Esophagus muscularis mucosa (tissue), 4 donors: ENCODE measurements at regions not wholly inside any gene's neighbourhood (a gene's known extent, or its start where the extent isn't known, plus 50 kb on each side); places are given as distances from the start of the nearest gene placed in this dataset.

Experiments used
- DNase-seq: peaks from one replicate; pipeline ENCODE4 v3.0.0-alpha.2; 2017; ENCODE audit errors: extremely low spot score
- H3K27ac ChIP-seq, 4 donors: fragments of 200-600 bp; sonication (generic); replicated peaks in 1 of 4; 1 replicate in 3 of 4; 2 replicates in 1 of 4; pipeline ENCODE4 v1.5.1; 2016 to 2019; ENCODE audit warnings: mild to moderate bottlenecking in 1 of 4
- H3K27me3 ChIP-seq, 4 donors: fragments of 200-600 bp; sonication (generic); one replicate each; pipeline versions ENCODE4 v1.5.1 to v1.6.0; 2016 to 2019
- H3K36me3 ChIP-seq, 4 donors: fragments of 200-600 bp; sonication (generic); one replicate each; pipeline ENCODE4 v1.5.1; 2016 to 2019
- H3K4me1 ChIP-seq, 4 donors: fragments of 200-600 bp; sonication (generic); one replicate each; pipeline ENCODE4 v1.5.1; 2016 to 2019
- H3K4me3 ChIP-seq, 4 donors: fragments of 200-600 bp; sonication (generic); 1 replicate in 2 of 4; 2 replicates in 2 of 4; pipeline ENCODE4 v1.5.1; 2016 to 2019; ENCODE audit warnings: mild to moderate bottlenecking in 4 of 4, moderate library complexity in 1 of 4
- H3K9me3 ChIP-seq, 4 donors: fragments of 200-600 bp; sonication (generic); 1 replicate in 3 of 4; 2 replicates in 1 of 4; pipeline ENCODE4 v1.5.1; 2016 to 2019
- CTCF ChIP-seq, 3 experiments: fragments of 200-600 bp in 2 of 3; fragments of 450-650 bp in 1 of 3; sonication (generic) in 2 of 3; IDR thresholded peaks; one replicate each; pipeline ENCODE4 v1.5.1; 2017 to 2019; ENCODE audit warnings: antibody characterized with exemption in 3 of 3, mild to moderate bottlenecking in 2 of 3, moderate library complexity in 1 of 3
- EP300 ChIP-seq: sonication (generic); formaldehyde crosslinking; IDR thresholded peaks from one replicate; pipeline ENCODE4 v1.6.1; 2017; ENCODE audit warnings: antibody characterized with exemption
- POLR2A ChIP-seq: fragments of 450-650 bp; IDR thresholded peaks from one replicate; pipeline ENCODE4 v1.6.1; 2017; ENCODE audit warnings: antibody characterized with exemption, moderate library complexity, mild to moderate bottlenecking, low read depth
- POLR2AphosphoS5 ChIP-seq, 2 donors: sonication (generic); formaldehyde crosslinking; IDR thresholded peaks; one replicate each; pipeline ENCODE4 v1.6.1; 2017; ENCODE audit warnings: antibody characterized with exemption in 2 of 2
- WGBS: methylation state at CpG from one replicate; pipeline ENCODE4 v1.1.5; 2018; 5-methylcytosine and 5-hydroxymethylcytosine counted together
- intact Hi-C: fragments of 100-400 bp; cut with DNase I; formaldehyde crosslinking; loops from one replicate; pipeline ENCODE4 v1.15.1; 2023

GRCh38 chr7:153422291-153423209, 629.6 kb upstream of the DPP6 start:
- H3K4me1 ChIP-seq: no peaks in the 10 kb centered on the region
- H3K36me3 ChIP-seq: no peaks in the 10 kb centered on the region
- no peaks in the 10 kb centered on the region for H3K9me3 ChIP-seq
- H3K27me3 ChIP-seq: no peaks in the 10 kb centered on the region
- no peak overlapping the region for H3K4me3 ChIP-seq
- TF ChIP-seq EP300 (no peak), CTCF (IDR thresholded peaks at IDR 0.05) (no peak), POLR2AphosphoS5 (IDR thresholded peaks at IDR 0.05) (no peak), POLR2A (no peak)
- 80% methylated on average over 9 of the region's 9 CpGs for WGBS
- H3K27ac ChIP-seq: no peak overlapping the region
- no peak for DNase-seq
- intact Hi-C loops: no loop called here

GRCh38 chr7:153423210-153423590, 629.0 kb upstream of the DPP6 start:
- Histone ChIP-seq H3K9me3 (no peaks in the 10 kb centered on the region), H3K27me3 (no peaks in the 10 kb centered on the region), H3K36me3 (no peaks in the 10 kb centered on the region), H3K27ac (no peak overlapping the region), H3K4me3 (no peak overlapping the region), H3K4me1 (no peaks in the 10 kb centered on the region)
- no peak for DNase-seq
- no peak for TF ChIP-seq POLR2A
- 93% methylated on average over 2 of the region's 2 CpGs for WGBS
- intact Hi-C loops: no loop called here

GRCh38 chr7:153430931-153431330, 621.3 kb upstream of the DPP6 start:
- no peak overlapping the region for H3K4me3 ChIP-seq
- DNase-seq: no peak
- intact Hi-C loops: no loop called here
- no peaks in the 10 kb centered on the region for H3K4me1 ChIP-seq
- H3K36me3 ChIP-seq: no peaks in the 10 kb centered on the region
- WGBS: 77% methylated on average over 5 of the region's 5 CpGs
- H3K9me3 ChIP-seq: no peaks in the 10 kb centered on the region
- H3K27ac ChIP-seq: no peak overlapping the region
- no peaks in the 10 kb centered on the region for H3K27me3 ChIP-seq
- no peak for TF ChIP-seq EP300
- no peak for TF ChIP-seq POLR2A
- TF ChIP-seq POLR2AphosphoS5 (IDR thresholded peaks at IDR 0.05): no peak
- TF ChIP-seq CTCF (IDR thresholded peaks at IDR 0.05): no peak

- no peaks in the 10 kb centered on the region for H3K9me3 ChIP-seq
- DNase-seq: no peak
- 28% methylated on average over 8 of the region's 8 CpGs for WGBS
- no peaks in the 10 kb centered on the region for H3K36me3 ChIP-seq
- H3K27ac ChIP-seq: no peak overlapping the region
- H3K4me1 ChIP-seq: no peaks in the 10 kb centered on the region
- intact Hi-C loops: no loop called here
- TF ChIP-seq CTCF (IDR thresholded peaks at IDR 0.05) (no peak), POLR2A (no peak), POLR2AphosphoS5 (IDR thresholded peaks at IDR 0.05) (no peak), EP300 (no peak)
- no peak overlapping the region for H3K4me3 ChIP-seq
- H3K27me3 ChIP-seq: no peaks in the 10 kb centered on the region
Measured at GRCh38 chr7:153432063-153432462, 620.1 kb upstream of the DPP6 start.

GRCh38 chr7:153433223-153433622, 619.0 kb upstream of the DPP6 start:
- no peak for TF ChIP-seq POLR2A
- TF ChIP-seq POLR2AphosphoS5 (IDR thresholded peaks at IDR 0.05): no peak
- no peak for TF ChIP-seq CTCF (IDR thresholded peaks at IDR 0.05)
- no peak for TF ChIP-seq EP300
- H3K4me1 ChIP-seq: no peaks in the 10 kb centered on the region
- H3K9me3 ChIP-seq: no peaks in the 10 kb centered on the region
- H3K36me3 ChIP-seq: no peaks in the 10 kb centered on the region
- WGBS: 94% methylated on average over 8 of the region's 8 CpGs
- no peaks in the 10 kb centered on the region for H3K27me3 ChIP-seq
- intact Hi-C loops: no loop called here
- no peak overlapping the region for H3K27ac ChIP-seq
- H3K4me3 ChIP-seq: no peak overlapping the region
- DNase-seq: no peak
